ENCODE measurements at regions not wholly inside any gene's neighbourhood (a gene's known extent, or its start where the extent isn't known, plus 50 kb on each side); places are given as distances from the start of the nearest gene placed in this dataset.

- H3K4me3 ChIP-seq (ENCODE audit: low read depth, low read length), result no peak overlapping the region
- in situ Hi-C loops (cut with HindIII; ENCODE audit: low sequenced_read_pairs), result no loop called here
- TF ChIP-seq CTCF (IDR thresholded peaks at IDR 0.05; ENCODE audit: low read depth, low read length), result no peak
- peak; percentile 64 for DNase-seq (ENCODE audit: low read depth, low spot score)
These were observed 269.2 kb downstream of the BAMBI start for GRCh38 chr10:28946479-28946878.

- TF ChIP-seq CTCF (IDR thresholded peaks at IDR 0.05; ENCODE audit: low read depth, low read length), result no peak
- in situ Hi-C loops (cut with HindIII; ENCODE audit: low sequenced_read_pairs), result no loop called here
These were observed 269.9 kb downstream of the BAMBI start for GRCh38 chr10:28947171-28947570.

DNA sequence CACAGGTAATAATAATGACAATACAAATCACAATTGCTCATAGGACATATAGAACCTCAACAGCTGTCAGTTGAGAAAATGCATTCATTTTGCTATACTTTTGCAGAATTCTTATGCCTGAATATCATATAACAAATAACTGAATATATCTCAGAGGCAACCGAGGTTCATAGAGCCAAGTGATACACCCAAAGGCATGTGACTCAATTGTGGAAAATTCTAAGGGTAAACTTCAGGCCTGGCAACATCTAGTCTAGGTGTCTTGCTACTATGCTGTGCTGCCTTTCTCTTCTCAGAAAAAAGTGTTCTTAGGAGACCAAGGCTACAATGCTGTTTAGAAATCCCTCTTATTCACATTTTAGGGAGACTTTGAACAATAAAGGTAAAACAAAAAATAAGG lies 270.7 kb downstream of the BAMBI start:
- no peak for TF ChIP-seq CTCF (IDR thresholded peaks at IDR 0.05; ENCODE audit: low read depth, low read length)
- in situ Hi-C loops (cut with HindIII; ENCODE audit: low sequenced_read_pairs), result no loop called here
- no peak overlapping the region for H3K4me3 ChIP-seq (ENCODE audit: low read depth, low read length)
- DNase-seq (ENCODE audit: low read depth, low spot score), result no peak

More at GRCh38 chr10:28947171-28947570, 269.9 kb downstream of the BAMBI start:
- no peak overlapping the region for H3K4me3 ChIP-seq (ENCODE audit: low read depth, low read length)
- no peak for DNase-seq (ENCODE audit: low read depth, low spot score)

DNA sequence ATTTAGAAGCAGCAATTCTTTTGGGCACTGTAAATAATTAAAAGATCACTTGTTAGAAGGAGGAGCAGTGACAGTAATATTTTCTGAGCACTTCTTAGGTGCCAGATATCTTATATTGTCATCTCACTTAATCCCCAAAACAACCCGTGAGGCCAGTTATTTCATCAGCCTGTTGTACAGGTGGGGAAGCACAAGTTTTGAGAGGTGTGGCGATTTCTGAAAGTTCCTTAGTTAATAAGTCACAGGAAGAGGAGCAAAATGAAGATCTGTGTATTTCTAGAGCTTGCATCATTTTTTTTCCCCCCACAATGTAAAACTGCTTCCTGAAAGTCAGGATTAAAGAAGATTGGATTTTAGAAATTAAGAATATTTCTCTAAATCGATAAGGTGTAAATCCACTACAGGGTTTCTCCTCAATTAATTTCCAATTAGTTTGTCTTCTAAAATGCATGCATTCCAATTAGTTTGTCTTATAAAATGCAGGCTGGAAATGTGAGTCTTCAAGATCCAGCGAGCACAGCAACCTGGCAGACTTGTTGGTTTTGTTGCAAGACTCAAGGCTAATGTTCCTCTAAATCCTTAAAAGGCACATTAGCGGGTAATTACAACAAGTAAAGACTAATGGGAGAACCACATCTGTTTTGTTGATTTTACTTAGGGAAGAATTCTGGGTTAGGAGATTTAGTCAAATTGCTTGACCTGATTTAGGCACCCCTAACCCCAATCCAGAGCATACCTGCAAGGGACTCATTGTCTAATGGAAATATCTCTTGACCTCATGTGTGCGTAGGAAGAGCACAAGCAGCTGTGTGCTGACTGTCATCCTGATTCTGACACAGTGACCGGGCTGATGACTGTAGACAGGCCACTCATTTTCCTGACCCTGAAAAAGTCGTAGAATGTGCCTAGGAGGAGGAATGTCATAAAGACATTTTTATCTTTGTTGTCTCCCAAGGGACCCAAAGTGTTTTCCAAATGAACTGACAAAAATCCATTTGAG lies 272.0 kb downstream of the BAMBI start:
- no peak for DNase-seq (ENCODE audit: low read depth, low spot score)
- no peak for TF ChIP-seq CTCF (IDR thresholded peaks at IDR 0.05; ENCODE audit: low read depth, low read length)
- in situ Hi-C loops (cut with HindIII; ENCODE audit: low sequenced_read_pairs), result no loop called here
- no peak overlapping the region for H3K4me3 ChIP-seq (ENCODE audit: low read depth, low read length)

- TF ChIP-seq CTCF (IDR thresholded peaks at IDR 0.05; ENCODE audit: low read depth, low read length), result no peak
- no peak for DNase-seq (ENCODE audit: low read depth, low spot score)
- in situ Hi-C loops (cut with HindIII; ENCODE audit: low sequenced_read_pairs), result no loop called here
- H3K4me3 ChIP-seq (ENCODE audit: low read depth, low read length), result no peak overlapping the region
These were observed 274.2 kb downstream of the BAMBI start for GRCh38 chr10:28951484-28951883.

- TF ChIP-seq CTCF (IDR thresholded peaks at IDR 0.05; ENCODE audit: low read depth, low read length), result no peak
- H3K4me3 ChIP-seq (ENCODE audit: low read depth, low read length), result no peak overlapping the region
- DNase-seq (ENCODE audit: low read depth, low spot score), result no peak
- in situ Hi-C loops (cut with HindIII; ENCODE audit: low sequenced_read_pairs), result no loop called here
These were observed 275.2 kb downstream of the BAMBI start for GRCh38 chr10:28952523-28952922.
